ENCODE measurements at regions not wholly inside any gene's neighbourhood (a gene's known extent, or its start where the extent isn't known, plus 50 kb on each side); places are given as distances from the start of the nearest gene placed in this dataset.

GRCh38 chr1:5010236-5010635 is 355.8 kb downstream of the AJAP1 start:
- Histone ChIP-seq H3K27ac (ENCODE audit: low read length) (no peak overlapping the region), H3K4me3 (ENCODE audit: control insufficient read depth in 1 of 2, extremely low read depth in 1 of 2, low read length in 1 of 2) (no peak overlapping the region), H3K9me3 (no peaks in the 10 kb centered on the region), H3K27me3 (replicated peaks in 1 of 2; ENCODE audit: control insufficient read depth in 2 of 2, extremely low read depth in 1 of 2, insufficient read depth in 2 of 2, low read length in 1 of 2) (peaks cover 0 to 19% of the 10 kb centered on the region in 2 experiments), H3K36me3 (ENCODE audit: control insufficient read depth in 2 of 2, extremely low read depth in 1 of 2, insufficient read depth in 1 of 2, low read length in 1 of 2) (no peaks in the 10 kb centered on the region), H3K4me1 (ENCODE audit: control insufficient read depth in 1 of 2, extremely low read depth in 1 of 2, insufficient read depth in 2 of 2, low read length in 2 of 2) (no peaks in the 10 kb centered on the region)
- DNase-seq (no peak), ATAC-seq (replicated peaks in 1 of 4) (no peak)
- 79% methylated on average over 2 of the region's 4 CpGs for WGBS (ENCODE audit: insufficient coverage)
- H3K36me3 Mint-ChIP-seq: no peaks in the 10 kb centered on the region
- POLR2A ChIA-PET: no interaction called here
- peaks cover 6 to 14% of the 10 kb centered on the region in 2 donors for H3K27me3 Mint-ChIP-seq
- no peak overlapping the region for H3K27ac Mint-ChIP-seq
- H3K9me3 Mint-ChIP-seq: no peaks in the 10 kb centered on the region
- CTCF ChIA-PET: no interaction called here
- H3K4me3 Mint-ChIP-seq: no peak overlapping the region
- no peaks in the 10 kb centered on the region for H3K4me1 Mint-ChIP-seq

GRCh38 chr1:5009376-5010065 is 355.1 kb downstream of the AJAP1 start:
- no peaks in the 10 kb centered on the region for H3K9me3 ChIP-seq

GRCh38 chr1:5005171-5005570 is 350.8 kb downstream of the AJAP1 start:
- POLR2A ChIA-PET: no interaction called here
- no peaks in the 10 kb centered on the region for H3K36me3 ChIP-seq (ENCODE audit: control insufficient read depth in 2 of 2, extremely low read depth in 1 of 2, insufficient read depth in 1 of 2, low read length in 1 of 2)
- H3K4me1 Mint-ChIP-seq: no peaks in the 10 kb centered on the region
- H3K27me3 Mint-ChIP-seq: peaks cover 0 to 18% of the 10 kb centered on the region in 2 donors
- H3K27ac ChIP-seq (ENCODE audit: low read length): no peak overlapping the region
- H3K9me3 Mint-ChIP-seq: peaks cover 3 to 15% (median 5%) of the 10 kb centered on the region in 3 donors
- H3K4me1 ChIP-seq (ENCODE audit: control insufficient read depth in 1 of 2, extremely low read depth in 1 of 2, insufficient read depth in 2 of 2, low read length in 2 of 2): no peaks in the 10 kb centered on the region
- no peak overlapping the region for H3K4me3 Mint-ChIP-seq
- CTCF ChIA-PET: no interaction called here
- H3K9me3 ChIP-seq: no peaks in the 10 kb centered on the region
- peaks cover 0 to 11% of the 10 kb centered on the region in 2 experiments for H3K27me3 ChIP-seq (replicated peaks in 1 of 2; ENCODE audit: control insufficient read depth in 2 of 2, extremely low read depth in 1 of 2, insufficient read depth in 2 of 2, low read length in 1 of 2)
- no peaks in the 10 kb centered on the region for H3K36me3 Mint-ChIP-seq
- DNase-seq: no peak
- WGBS (ENCODE audit: insufficient coverage): 65% methylated on average over 3 of the region's 6 CpGs
- no peak overlapping the region for H3K4me3 ChIP-seq (ENCODE audit: control insufficient read depth in 1 of 2, extremely low read depth in 1 of 2, low read length in 1 of 2)
- ATAC-seq (replicated peaks in 1 of 4): no peak
- H3K27ac Mint-ChIP-seq: no peak overlapping the region

More at GRCh38 chr1:5009376-5010065, 355.1 kb downstream of the AJAP1 start:
- WGBS (ENCODE audit: insufficient coverage): 47% methylated on average over 4 of the region's 7 CpGs
- no peak overlapping the region for H3K27ac ChIP-seq (ENCODE audit: low read length)
- H3K9me3 Mint-ChIP-seq: peaks cover 0 to 7% (median 2%) of the 10 kb centered on the region in 3 donors
- H3K4me3 Mint-ChIP-seq: no peak overlapping the region
- no peaks in the 10 kb centered on the region for H3K4me1 ChIP-seq (ENCODE audit: control insufficient read depth in 1 of 2, extremely low read depth in 1 of 2, insufficient read depth in 2 of 2, low read length in 2 of 2)
- no peak for DNase-seq
- no peak overlapping the region for H3K4me3 ChIP-seq (ENCODE audit: control insufficient read depth in 1 of 2, extremely low read depth in 1 of 2, low read length in 1 of 2)
- peaks cover 0 to 19% of the 10 kb centered on the region in 2 experiments for H3K27me3 ChIP-seq (replicated peaks in 1 of 2; ENCODE audit: control insufficient read depth in 2 of 2, extremely low read depth in 1 of 2, insufficient read depth in 2 of 2, low read length in 1 of 2)
- H3K36me3 Mint-ChIP-seq: no peaks in the 10 kb centered on the region
- no peak overlapping the region for H3K27ac Mint-ChIP-seq
- POLR2A ChIA-PET: no interaction called here
- peaks cover 6 to 14% of the 10 kb centered on the region in 2 donors for H3K27me3 Mint-ChIP-seq
- H3K36me3 ChIP-seq (ENCODE audit: control insufficient read depth in 2 of 2, extremely low read depth in 1 of 2, insufficient read depth in 1 of 2, low read length in 1 of 2): no peaks in the 10 kb centered on the region
- CTCF ChIA-PET: no interaction called here
- ATAC-seq (replicated peaks in 1 of 4): no peak
- no peaks in the 10 kb centered on the region for H3K4me1 Mint-ChIP-seq

GRCh38 chr1:5002676-5003075 is 348.3 kb downstream of the AJAP1 start:
- ChIA-PET POLR2A (no interaction called here), CTCF (no interaction called here)
- Histone ChIP-seq H3K4me3 (ENCODE audit: control insufficient read depth in 1 of 2, extremely low read depth in 1 of 2, low read length in 1 of 2) (no peak overlapping the region), H3K27me3 (replicated peaks in 1 of 2; ENCODE audit: control insufficient read depth in 2 of 2, extremely low read depth in 1 of 2, insufficient read depth in 2 of 2, low read length in 1 of 2) (no peaks in the 10 kb centered on the region), H3K9me3 (no peaks in the 10 kb centered on the region), H3K36me3 (ENCODE audit: control insufficient read depth in 2 of 2, extremely low read depth in 1 of 2, insufficient read depth in 1 of 2, low read length in 1 of 2) (no peaks in the 10 kb centered on the region), H3K4me1 (ENCODE audit: control insufficient read depth in 1 of 2, extremely low read depth in 1 of 2, insufficient read depth in 2 of 2, low read length in 2 of 2) (no peaks in the 10 kb centered on the region), H3K27ac (ENCODE audit: low read length) (no peak overlapping the region)
- DNase-seq (no peak), ATAC-seq (replicated peaks in 1 of 4) (no peak)
- peaks cover 4 to 21% of the 10 kb centered on the region in 2 donors for H3K27me3 Mint-ChIP-seq
- H3K4me3 Mint-ChIP-seq: no peak overlapping the region
- peaks cover 3 to 15% (median 5%) of the 10 kb centered on the region in 3 donors for H3K9me3 Mint-ChIP-seq
- H3K4me1 Mint-ChIP-seq: no peaks in the 10 kb centered on the region
- H3K36me3 Mint-ChIP-seq: no peaks in the 10 kb centered on the region
- no peak overlapping the region for H3K27ac Mint-ChIP-seq
- WGBS (ENCODE audit: insufficient coverage): no CpG with 5 or more reads among the region's 2 CpGs

GRCh38 chr1:5001466-5001865 is 347.1 kb downstream of the AJAP1 start:
- H3K4me3 Mint-ChIP-seq: no peak overlapping the region
- ChIA-PET POLR2A (no interaction called here), CTCF (no interaction called here)
- ATAC-seq (replicated peaks in 1 of 4) (no peak), DNase-seq (no peak)
- H3K27ac Mint-ChIP-seq: no peak overlapping the region
- Histone ChIP-seq H3K9me3 (no peaks in the 10 kb centered on the region), H3K4me1 (ENCODE audit: control insufficient read depth in 1 of 2, extremely low read depth in 1 of 2, insufficient read depth in 2 of 2, low read length in 2 of 2) (no peaks in the 10 kb centered on the region), H3K36me3 (ENCODE audit: control insufficient read depth in 2 of 2, extremely low read depth in 1 of 2, insufficient read depth in 1 of 2, low read length in 1 of 2) (no peaks in the 10 kb centered on the region), H3K27ac (ENCODE audit: low read length) (no peak overlapping the region), H3K4me3 (ENCODE audit: control insufficient read depth in 1 of 2, extremely low read depth in 1 of 2, low read length in 1 of 2) (no peak overlapping the region), H3K27me3 (replicated peaks in 1 of 2; ENCODE audit: control insufficient read depth in 2 of 2, extremely low read depth in 1 of 2, insufficient read depth in 2 of 2, low read length in 1 of 2) (no peaks in the 10 kb centered on the region)
- no peaks in the 10 kb centered on the region for H3K36me3 Mint-ChIP-seq
- 40% methylated on average over 1 of the region's 5 CpGs for WGBS (ENCODE audit: insufficient coverage)
- H3K4me1 Mint-ChIP-seq: no peaks in the 10 kb centered on the region
- peaks cover 3 to 15% (median 5%) of the 10 kb centered on the region in 3 donors for H3K9me3 Mint-ChIP-seq
- peaks cover 6 to 21% of the 10 kb centered on the region in 2 donors for H3K27me3 Mint-ChIP-seq

- H3K27me3 Mint-ChIP-seq: peaks cover 3 to 27% of the 10 kb centered on the region in 2 donors
- no peaks in the 10 kb centered on the region for H3K4me1 ChIP-seq (ENCODE audit: control insufficient read depth in 1 of 2, extremely low read depth in 1 of 2, insufficient read depth in 2 of 2, low read length in 2 of 2)
- peaks cover 0 to 9% (median 4%) of the 10 kb centered on the region in 3 donors for H3K9me3 Mint-ChIP-seq
- H3K27ac Mint-ChIP-seq: no peak overlapping the region
- H3K36me3 Mint-ChIP-seq: no peaks in the 10 kb centered on the region
- no peak overlapping the region for H3K27ac ChIP-seq (ENCODE audit: low read length)
- WGBS (ENCODE audit: insufficient coverage): 0% methylated on average over 2 of the region's 5 CpGs
- H3K9me3 ChIP-seq: no peaks in the 10 kb centered on the region
- peaks cover 0 to 8% of the 10 kb centered on the region in 2 experiments for H3K27me3 ChIP-seq (replicated peaks in 1 of 2; ENCODE audit: control insufficient read depth in 2 of 2, extremely low read depth in 1 of 2, insufficient read depth in 2 of 2, low read length in 1 of 2)
- no peak for ATAC-seq (replicated peaks in 1 of 4)
- CTCF ChIA-PET: no interaction called here
- no peak for DNase-seq
- no peak overlapping the region for H3K4me3 ChIP-seq (ENCODE audit: control insufficient read depth in 1 of 2, extremely low read depth in 1 of 2, low read length in 1 of 2)
- POLR2A ChIA-PET: no interaction called here
- H3K4me3 Mint-ChIP-seq: no peak overlapping the region
- no peaks in the 10 kb centered on the region for H3K36me3 ChIP-seq (ENCODE audit: control insufficient read depth in 2 of 2, extremely low read depth in 1 of 2, insufficient read depth in 1 of 2, low read length in 1 of 2)
- H3K4me1 Mint-ChIP-seq: no peaks in the 10 kb centered on the region
These were observed 331.9 kb downstream of the AJAP1 start for GRCh38 chr1:4986306-4986705.

GRCh38 chr1:4984841-4985240 is 330.4 kb downstream of the AJAP1 start:
- ChIA-PET POLR2A (no interaction called here), CTCF (no interaction called here)
- no peak overlapping the region for H3K4me3 Mint-ChIP-seq

More at GRCh38 chr1:4984841-4985240, 330.4 kb downstream of the AJAP1 start:
- Histone ChIP-seq H3K36me3 (ENCODE audit: control insufficient read depth in 2 of 2, extremely low read depth in 1 of 2, insufficient read depth in 1 of 2, low read length in 1 of 2) (no peaks in the 10 kb centered on the region), H3K4me1 (ENCODE audit: control insufficient read depth in 1 of 2, extremely low read depth in 1 of 2, insufficient read depth in 2 of 2, low read length in 2 of 2) (no peaks in the 10 kb centered on the region), H3K27me3 (replicated peaks in 1 of 2; ENCODE audit: control insufficient read depth in 2 of 2, extremely low read depth in 1 of 2, insufficient read depth in 2 of 2, low read length in 1 of 2) (peaks cover 0 to 14% of the 10 kb centered on the region in 2 experiments), H3K4me3 (ENCODE audit: control insufficient read depth in 1 of 2, extremely low read depth in 1 of 2, low read length in 1 of 2) (no peak overlapping the region), H3K9me3 (no peaks in the 10 kb centered on the region), H3K27ac (ENCODE audit: low read length) (no peak overlapping the region)
- no peak for DNase-seq
- H3K4me1 Mint-ChIP-seq: no peaks in the 10 kb centered on the region
- peaks cover 6 to 35% of the 10 kb centered on the region in 2 donors for H3K27me3 Mint-ChIP-seq
- 77% methylated on average over 18 of the region's 18 CpGs for WGBS (ENCODE audit: insufficient coverage)
- H3K9me3 Mint-ChIP-seq: peaks cover 0 to 9% (median 4%) of the 10 kb centered on the region in 3 donors
- no peaks in the 10 kb centered on the region for H3K36me3 Mint-ChIP-seq
- ATAC-seq (replicated peaks in 1 of 4): no peak
- no peak overlapping the region for H3K27ac Mint-ChIP-seq
